NCI-H2196 (cell line): ENCODE measurements at regions not wholly inside any gene's neighbourhood (a gene's known extent, or its start where the extent isn't known, plus 50 kb on each side); places are given as distances from the start of the nearest gene placed in this dataset.

ENCODE experiments used
- DNase-seq: peaks from one replicate; lab custom pipeline; 2025; ENCODE audit not compliant: unreplicated experiment; lab: John Stamatoyannopoulos, UW

GRCh38 chrX:22650691-22651090 is 349.1 kb upstream of the DDX53 start:
- DNase-seq = no peak

- no peak for DNase-seq
Observed at GRCh38 chrX:22652596-22652995, 347.2 kb upstream of the DDX53 start.

GRCh38 chrX:22660756-22661155 is 339.0 kb upstream of the DDX53 start:
- no peak for DNase-seq

GRCh38 chrX:22662776-22663175 is 337.0 kb upstream of the DDX53 start:
- DNase-seq = no peak

DNA sequence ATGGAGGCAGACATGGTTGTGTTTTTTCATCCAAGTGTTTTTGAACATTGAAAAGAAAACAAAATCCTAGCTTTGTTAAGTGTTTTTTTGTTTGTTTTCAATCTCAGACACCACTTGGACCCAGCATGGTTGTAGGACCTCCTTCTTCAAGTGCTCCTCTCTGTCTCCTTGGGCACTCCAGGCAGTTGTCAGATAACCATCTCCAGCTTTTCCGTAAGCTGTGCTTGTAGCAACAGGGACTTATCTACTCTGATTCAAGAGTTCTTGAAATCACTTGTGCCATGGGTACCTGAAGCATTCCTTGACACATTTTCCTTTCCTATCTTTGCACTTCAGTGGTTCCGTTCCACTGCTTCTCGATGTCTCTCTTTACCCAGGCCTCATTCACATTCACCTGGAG is 334.9 kb upstream of the DDX53 start:
- no peak for DNase-seq

DNA sequence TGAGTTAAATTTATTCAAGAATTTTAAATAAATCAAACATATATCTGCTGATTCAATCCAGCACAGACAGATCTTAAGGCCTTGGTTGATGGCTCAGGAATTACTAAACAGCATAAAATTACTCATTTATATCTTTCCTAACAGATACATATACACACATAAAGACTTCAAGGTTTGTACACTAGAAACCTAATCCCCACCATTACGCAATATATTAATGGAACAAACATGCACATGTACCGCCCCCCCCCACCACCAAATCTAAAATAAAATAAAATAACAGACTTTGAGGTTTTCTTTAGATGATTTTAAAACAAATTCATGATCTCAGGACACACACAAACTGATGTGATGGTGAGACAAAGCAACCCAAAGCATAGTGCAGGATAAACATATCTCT is 333.9 kb upstream of the DDX53 start:
- DNase-seq = no peak

DNA sequence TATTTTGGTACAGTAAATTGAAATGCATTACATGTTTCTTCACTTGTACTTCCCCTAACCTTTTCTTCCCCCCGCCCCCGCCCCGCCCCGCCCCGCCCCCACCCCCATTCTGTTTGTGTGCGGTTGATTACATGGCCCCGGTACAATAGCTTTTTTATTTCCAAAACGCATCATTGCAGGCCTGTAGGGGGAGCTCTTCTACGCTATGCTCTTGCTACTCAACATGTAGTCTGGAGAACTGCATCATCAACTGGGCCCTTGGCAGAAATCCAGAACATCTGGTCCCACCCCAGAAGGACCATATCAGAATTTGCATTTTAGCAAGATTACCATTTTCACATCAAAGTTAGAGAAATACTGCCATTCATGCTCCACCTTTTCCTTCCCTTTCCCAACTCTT is 333.3 kb upstream of the DDX53 start:
- DNase-seq = no peak

DNA sequence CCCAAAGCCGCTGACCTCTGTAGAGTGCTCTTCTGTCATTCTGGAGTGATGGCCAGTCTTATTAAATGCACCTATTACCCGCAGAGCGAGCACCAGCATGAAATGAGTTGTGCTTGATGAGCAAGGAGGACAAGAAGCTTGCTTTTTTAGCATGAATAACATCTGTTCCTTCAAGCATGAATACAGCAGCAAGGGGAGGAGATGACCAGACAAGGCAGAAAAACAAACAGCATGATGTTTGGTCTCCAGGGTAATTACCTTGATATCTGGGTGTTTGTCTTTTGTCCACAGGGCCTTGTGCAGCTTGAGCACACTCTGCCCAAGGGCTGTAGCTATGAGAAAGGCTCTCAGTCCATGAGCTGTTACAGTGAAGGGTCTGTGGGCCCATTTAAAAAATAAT is 324.8 kb upstream of the DDX53 start:
- peak; percentile 2 for DNase-seq

- DNase-seq = peak; percentile 38
Observed at GRCh38 chrX:22686138-22686541, 313.6 kb upstream of the DDX53 start.

DNA sequence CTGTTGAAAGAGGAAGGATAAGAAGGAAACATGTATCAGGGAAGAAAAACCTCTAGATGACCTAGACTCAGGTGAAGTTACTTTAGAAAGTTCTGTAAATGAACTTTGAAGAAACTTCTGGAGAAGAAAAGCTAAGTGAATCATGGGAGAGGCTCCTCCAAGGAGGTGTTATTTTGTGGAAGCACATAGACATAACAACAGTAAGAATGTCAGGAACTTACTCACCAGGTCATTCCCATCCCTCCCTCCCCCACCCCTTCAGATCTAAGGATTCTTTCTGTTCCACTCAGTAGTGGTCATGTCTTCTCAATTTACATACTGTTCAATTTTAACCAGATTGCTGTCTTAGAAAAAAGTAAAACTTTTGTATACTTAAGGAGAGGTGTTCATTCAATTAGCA is 310.5 kb upstream of the DDX53 start:
- no peak for DNase-seq

DNA sequence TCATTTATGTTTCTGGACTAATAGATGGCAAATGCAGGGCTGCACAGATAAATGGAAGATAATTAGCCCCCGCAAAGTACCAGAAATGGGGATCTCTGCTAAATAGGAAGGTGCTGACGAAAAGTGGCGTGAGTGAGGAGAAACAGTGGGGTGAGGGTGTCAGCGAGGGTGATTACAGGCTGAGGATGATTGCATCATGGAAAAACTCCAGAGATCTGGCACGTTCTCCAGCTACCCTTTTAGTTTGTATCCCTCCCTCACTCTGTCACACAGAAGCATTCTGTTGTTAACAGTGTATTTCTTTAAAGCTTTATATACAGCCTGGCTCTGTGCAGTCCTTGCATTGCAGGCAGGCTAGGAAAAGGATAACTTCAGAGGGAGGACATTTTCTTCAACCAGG is 309.6 kb upstream of the DDX53 start:
- DNase-seq = no peak

DNA sequence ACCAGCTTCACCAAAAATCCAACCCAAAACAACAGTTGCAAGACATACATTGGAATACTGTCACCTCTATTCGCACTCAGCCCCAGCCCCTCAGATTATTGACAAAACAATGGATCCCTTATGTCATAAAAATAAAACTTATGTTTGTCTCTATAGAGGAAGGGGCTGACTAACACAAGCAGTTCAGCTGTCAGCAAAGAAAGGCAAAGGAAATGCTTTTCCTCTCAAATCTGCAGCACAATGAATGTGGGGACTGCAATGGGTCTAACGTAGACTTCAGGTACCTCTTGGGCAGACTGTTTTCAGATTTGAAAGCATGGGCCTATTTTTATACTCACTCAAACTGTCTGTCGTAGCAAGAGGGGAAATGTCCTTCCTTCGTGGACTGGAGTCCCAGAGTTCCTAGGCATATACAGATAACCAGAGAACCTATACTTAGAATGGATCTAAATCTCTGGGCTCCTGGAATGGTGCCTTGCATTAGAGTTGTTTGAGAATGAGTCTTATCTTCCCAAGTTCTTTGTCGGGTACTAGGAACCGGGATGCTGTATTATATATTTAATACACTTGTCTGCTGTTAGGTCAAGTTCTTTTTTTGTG is 307.7 kb upstream of the DDX53 start:
- DNase-seq = no peak

DNA sequence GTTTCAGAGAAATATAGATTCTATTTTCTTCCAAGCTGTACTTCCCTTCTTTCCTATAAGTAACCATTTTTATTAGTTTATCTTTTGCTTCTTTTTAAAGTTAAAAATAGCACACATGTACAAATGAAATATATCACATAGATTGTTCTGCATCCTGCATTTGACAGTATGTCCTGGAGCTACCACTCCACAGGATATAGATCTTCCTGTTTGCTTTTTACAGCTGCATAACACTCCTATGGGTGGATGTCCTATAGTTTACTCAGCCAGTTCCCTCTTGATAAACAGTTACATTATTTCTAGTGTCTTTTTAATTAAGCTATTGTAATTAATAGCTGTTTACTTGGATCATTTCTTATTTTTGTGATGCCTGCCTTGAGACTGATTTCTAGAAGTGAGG is 301.6 kb upstream of the DDX53 start:
- DNase-seq = no peak

GRCh38 chrX:22699581-22700091 is 300.1 kb upstream of the DDX53 start:
- DNase-seq = no peak

DNA sequence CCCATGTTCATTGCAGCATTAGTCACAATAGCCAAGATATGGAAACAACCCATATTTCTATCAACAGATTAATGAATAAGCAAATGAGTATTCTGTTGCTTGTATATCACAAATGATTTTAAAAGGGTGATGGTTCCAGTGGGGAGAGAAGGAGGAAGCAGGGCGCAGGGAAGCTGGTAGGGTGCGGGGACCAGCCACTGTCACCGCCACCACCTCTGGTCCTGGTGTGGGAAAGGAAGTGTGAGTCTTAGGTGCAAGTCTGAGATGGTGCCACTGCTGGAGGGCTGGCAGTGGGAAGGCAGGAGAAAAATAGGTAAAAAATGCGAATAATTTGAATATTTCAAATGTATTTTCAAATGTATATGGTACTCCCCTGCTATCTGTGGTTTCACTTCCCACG is 286.8 kb upstream of the DDX53 start:
- DNase-seq = no peak

- no peak for DNase-seq
Observed at GRCh38 chrX:22730542-22730941, 269.2 kb upstream of the DDX53 start.

- no peak for DNase-seq
Observed at GRCh38 chrX:22737541-22737940, 262.2 kb upstream of the DDX53 start.

- no peak for DNase-seq
Observed at GRCh38 chrX:22739276-22739675, 260.5 kb upstream of the DDX53 start.

- DNase-seq = no peak
Observed at GRCh38 chrX:22740836-22741235, 258.9 kb upstream of the DDX53 start.

- DNase-seq = no peak
Observed at GRCh38 chrX:22742174-22742573, 257.6 kb upstream of the DDX53 start.

DNA sequence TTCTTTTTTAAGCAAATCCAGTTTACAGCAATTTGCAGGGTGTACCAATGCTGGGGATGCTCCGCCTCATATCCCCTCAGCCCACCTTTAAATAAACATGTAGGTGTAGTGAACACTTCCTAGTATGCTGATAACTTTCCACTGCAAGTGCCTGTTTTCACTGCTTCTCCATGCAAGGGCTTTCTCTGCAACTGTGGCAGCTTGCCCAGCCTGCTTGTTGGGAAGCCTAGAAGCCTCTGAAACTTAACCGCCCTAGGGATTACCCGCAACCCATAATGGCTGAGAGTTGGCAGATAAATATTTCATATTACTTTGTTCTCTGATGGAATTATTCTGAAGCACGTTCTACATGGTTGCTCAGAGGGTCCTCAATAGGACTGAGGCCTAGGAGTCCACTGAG is 253.7 kb upstream of the DDX53 start:
- DNase-seq = no peak

DNA sequence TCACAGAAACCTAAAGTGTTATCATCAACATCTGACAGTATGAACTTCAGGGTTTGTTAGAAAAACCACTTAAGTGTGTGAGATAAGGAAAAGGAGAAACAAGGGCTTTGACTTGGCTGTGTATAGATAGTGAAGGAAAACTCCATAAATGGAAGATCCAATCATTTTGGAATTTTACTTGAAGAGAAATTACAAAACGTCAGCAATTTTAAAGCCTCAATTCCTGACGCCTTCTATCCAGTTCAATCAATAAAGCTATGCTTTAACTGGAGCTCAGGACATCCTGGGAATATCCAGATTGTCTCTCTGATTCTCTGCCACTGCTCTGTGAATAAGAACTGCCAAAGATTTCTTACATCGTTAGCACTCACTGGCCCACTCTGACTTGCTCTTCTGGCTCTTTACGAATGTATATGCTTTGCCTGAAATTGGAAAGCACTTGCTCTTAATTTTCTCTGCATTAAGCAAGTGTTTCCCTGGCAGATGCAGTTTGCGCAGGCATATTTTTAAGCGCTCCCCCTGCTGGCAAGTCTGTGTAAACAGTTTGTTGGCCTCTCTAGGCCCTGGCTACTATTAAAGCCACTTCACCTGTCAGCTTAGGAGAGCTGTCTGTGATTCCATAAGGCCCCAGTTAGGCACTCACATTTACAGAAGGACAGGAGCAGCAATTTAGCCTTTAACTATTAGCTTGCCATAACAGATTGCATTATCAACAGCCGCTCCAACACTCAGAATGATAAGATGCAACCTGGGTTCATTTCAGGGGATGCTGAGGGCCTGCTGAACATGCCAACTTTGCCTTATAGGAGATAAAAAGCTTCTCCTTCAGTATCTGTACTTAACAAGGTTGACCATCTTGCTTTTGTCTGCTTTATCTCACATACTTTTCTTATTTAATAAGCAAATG is 251.4 kb upstream of the DDX53 start:
- peak; percentile 27 for DNase-seq
